ENCODE measurements at regions not wholly inside any gene's neighbourhood (a gene's known extent, or its start where the extent isn't known, plus 50 kb on each side); places are given as distances from the start of the nearest gene placed in this dataset.
"Not testable (repeated sequence)": the region's sequence is repeated elsewhere in the genome, so short reads cannot be mapped to it uniquely, and the experiment has no call there.

DNA sequence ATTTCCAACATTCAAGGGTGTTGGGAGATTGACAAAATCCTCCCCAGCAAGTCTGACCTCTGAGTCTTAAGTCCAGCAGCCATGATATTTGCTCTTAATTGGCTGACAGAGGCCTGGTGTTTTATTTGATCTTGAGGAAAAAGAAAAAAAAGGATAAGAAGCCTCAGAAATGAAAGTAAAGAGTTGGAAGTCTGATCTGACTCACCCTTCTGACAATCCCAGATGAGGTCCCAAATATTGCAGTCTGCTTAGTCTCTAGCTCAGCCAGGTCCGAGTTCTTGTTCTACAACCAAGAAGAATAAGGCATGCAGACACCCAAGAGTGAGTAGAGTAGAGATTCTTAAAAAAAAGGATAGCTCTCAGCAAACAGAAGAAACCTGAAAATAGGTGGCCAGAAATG, 632.5 kb upstream of the ST8SIA4 start:
- WGBS (ENCODE audit: insufficient coverage, low lambda C conversion rate), result no CpG with 5 or more reads among the region's 1 CpG
- no peaks in the 10 kb centered on the region for H3K36me3 ChIP-seq (ENCODE audit: control insufficient read depth, insufficient read depth, low read length)
- no peak for DNase-seq

DNA sequence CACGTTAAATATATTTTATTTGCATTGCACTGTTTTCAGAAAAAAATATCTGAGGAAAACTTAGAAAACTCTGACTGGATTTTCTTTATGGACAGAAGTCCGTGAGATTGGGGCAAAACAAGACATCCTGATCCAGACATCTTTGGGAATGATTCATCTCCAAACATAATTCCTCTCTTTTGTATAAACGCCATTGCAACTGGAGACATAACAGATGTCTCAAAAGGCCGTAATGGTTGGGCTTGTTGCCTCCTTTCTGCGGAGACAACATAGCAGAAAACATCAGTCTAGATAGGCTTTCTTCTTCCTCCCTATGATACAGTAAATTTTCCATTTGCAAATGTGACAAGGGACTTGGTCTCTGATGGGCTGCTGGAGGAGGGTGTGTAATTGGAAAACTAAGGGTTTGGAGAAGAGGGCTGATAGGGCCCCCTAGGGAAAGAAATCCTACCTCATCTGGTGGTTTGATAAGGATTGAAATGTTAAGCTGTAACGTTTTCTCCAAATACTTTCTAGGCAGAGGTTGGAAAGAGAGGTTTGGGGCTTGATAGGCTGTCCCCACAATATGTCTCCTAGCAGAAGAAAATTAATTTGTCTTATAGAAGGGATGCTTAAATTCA, 631.5 kb upstream of the ST8SIA4 start:
- Histone ChIP-seq H3K4me1 (ENCODE audit: control insufficient read depth, insufficient read depth, low read length) (no peaks in the 10 kb centered on the region), H3K27ac (ENCODE audit: low read length) (no peak overlapping the region), H3K27me3 (ENCODE audit: control insufficient read depth, insufficient read depth, low read length) (no peaks in the 10 kb centered on the region), H3K9me3 (ENCODE audit: control insufficient read depth, low read depth, low read length) (no peaks in the 10 kb centered on the region), H3K4me3 (ENCODE audit: low read length) (no peak overlapping the region), H3K36me3 (ENCODE audit: control insufficient read depth, insufficient read depth, low read length) (no peaks in the 10 kb centered on the region)
- WGBS (ENCODE audit: insufficient coverage, low lambda C conversion rate), result 43% methylated on average over 2 of the region's 6 CpGs
- DNase-seq, result no peak

More for the DNA sequence above, 632.5 kb upstream of the ST8SIA4 start:
- no peaks in the 10 kb centered on the region for H3K9me3 ChIP-seq (ENCODE audit: control insufficient read depth, low read depth, low read length)
- no peaks in the 10 kb centered on the region for H3K27me3 ChIP-seq (ENCODE audit: control insufficient read depth, insufficient read depth, low read length)
- H3K27ac ChIP-seq (ENCODE audit: low read length), result no peak overlapping the region
- H3K4me3 ChIP-seq (ENCODE audit: low read length), result no peak overlapping the region
- H3K4me1 ChIP-seq (ENCODE audit: control insufficient read depth, insufficient read depth, low read length), result no peaks in the 10 kb centered on the region

DNA sequence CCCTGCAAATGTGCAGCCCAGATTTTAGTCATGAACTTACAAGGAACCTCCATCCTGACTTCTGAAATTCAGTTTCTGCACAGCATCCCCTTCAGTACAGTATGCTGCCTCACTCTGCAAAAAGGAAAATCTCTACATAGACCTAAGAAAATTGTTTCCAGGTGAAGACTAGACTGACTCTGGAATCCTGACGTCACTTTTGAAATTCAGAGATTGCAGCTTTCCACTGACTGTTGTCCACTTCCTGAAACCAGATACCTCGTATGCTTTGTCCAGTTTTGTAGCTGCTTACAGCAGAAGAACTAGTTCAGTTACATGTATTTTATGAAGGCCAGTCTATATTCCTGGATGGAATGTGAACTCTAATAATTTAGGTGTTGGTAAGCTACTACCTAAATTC, 629.3 kb upstream of the ST8SIA4 start:
- Histone ChIP-seq H3K27me3 (ENCODE audit: control insufficient read depth, insufficient read depth, low read length) (no peaks in the 10 kb centered on the region), H3K27ac (ENCODE audit: low read length) (no peak overlapping the region), H3K4me3 (ENCODE audit: low read length) (no peak overlapping the region), H3K36me3 (ENCODE audit: control insufficient read depth, insufficient read depth, low read length) (no peaks in the 10 kb centered on the region), H3K4me1 (ENCODE audit: control insufficient read depth, insufficient read depth, low read length) (no peaks in the 10 kb centered on the region), H3K9me3 (ENCODE audit: control insufficient read depth, low read depth, low read length) (peaks cover 4% of the 10 kb centered on the region)
- WGBS (ENCODE audit: insufficient coverage, low lambda C conversion rate), result 100% methylated on average over 1 of the region's 2 CpGs
- no peak for DNase-seq

DNA sequence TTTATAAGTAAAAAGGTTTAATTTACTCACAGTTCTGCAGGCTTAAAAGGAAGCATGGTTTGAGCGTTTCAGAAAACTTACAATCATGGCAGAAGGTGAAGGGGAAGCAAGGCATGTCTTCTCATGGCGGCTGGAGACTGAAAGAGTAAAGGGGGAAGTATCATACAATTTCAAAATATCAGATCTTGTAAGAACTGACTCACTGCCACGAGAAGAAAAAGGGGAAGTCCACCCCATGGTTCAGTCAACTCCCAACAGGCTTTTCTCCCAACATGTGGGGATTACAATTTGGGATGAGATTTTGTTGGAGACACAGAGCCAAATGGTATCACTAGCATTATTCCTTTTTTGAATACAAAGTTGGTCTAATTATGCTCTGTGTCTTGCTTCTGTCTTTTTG, 627.9 kb upstream of the ST8SIA4 start:
- H3K4me3 ChIP-seq (ENCODE audit: low read length), result no peak overlapping the region
- peaks cover 4% of the 10 kb centered on the region for H3K9me3 ChIP-seq (ENCODE audit: control insufficient read depth, low read depth, low read length)
- no peaks in the 10 kb centered on the region for H3K4me1 ChIP-seq (ENCODE audit: control insufficient read depth, insufficient read depth, low read length)
- H3K36me3 ChIP-seq (ENCODE audit: control insufficient read depth, insufficient read depth, low read length), result no peaks in the 10 kb centered on the region
- DNase-seq, result no peak
- no peaks in the 10 kb centered on the region for H3K27me3 ChIP-seq (ENCODE audit: control insufficient read depth, insufficient read depth, low read length)
- no peak overlapping the region for H3K27ac ChIP-seq (ENCODE audit: low read length)
- 100% methylated on average over 2 of the region's 3 CpGs for WGBS (ENCODE audit: insufficient coverage, low lambda C conversion rate)

DNA sequence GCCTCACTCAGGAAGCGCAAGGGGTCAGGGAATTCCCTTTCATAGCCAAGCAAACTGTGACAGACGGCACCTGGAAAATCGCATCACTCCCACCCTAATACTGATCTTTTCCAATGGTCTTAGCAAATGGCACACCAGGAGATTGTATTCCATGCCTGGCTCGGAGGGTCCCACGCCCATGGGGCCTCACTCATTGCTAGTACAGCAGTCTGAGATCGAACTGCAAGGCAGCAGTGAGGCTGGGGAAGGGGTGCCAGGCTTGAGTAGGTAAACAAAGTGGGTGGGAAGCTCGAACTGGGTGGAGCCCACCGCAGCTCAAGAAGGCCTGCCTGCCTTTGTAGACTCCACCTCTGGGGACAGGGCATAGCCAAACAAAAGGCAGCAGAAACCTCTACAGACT, 626.0 kb upstream of the ST8SIA4 start:
- H3K36me3 ChIP-seq (ENCODE audit: control insufficient read depth, insufficient read depth, low read length); H3K27me3 ChIP-seq (ENCODE audit: control insufficient read depth, insufficient read depth, low read length); H3K4me3 ChIP-seq (ENCODE audit: low read length); H3K27ac ChIP-seq (ENCODE audit: low read length); H3K9me3 ChIP-seq (ENCODE audit: control insufficient read depth, low read depth, low read length); H3K4me1 ChIP-seq (ENCODE audit: control insufficient read depth, insufficient read depth, low read length); DNase-seq: not testable (repeated sequence)
- WGBS (ENCODE audit: insufficient coverage, low lambda C conversion rate), result no CpG with 5 or more reads among the region's 8 CpGs

DNA sequence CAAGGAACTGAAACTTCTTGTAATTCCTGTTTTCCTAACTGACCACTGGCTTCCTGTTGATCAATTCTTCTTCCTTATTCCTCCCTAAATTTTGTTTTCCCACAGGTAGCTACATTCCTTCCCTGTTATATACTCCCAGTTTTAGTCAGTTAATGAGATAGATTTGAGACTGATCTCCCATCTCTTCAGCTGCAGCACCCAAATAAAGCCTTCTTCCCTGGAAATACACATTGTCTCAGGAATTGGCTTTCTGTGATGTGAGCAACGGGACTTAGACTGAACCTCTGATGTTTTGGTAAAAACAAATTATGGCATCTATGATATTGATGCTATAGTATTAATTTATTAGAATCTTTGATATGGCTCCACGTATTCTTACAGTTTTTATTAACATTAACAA, 617.3 kb upstream of the ST8SIA4 start:
- WGBS (ENCODE audit: insufficient coverage, low lambda C conversion rate), result 83% methylated on average over 1 of the region's 2 CpGs
- Histone ChIP-seq H3K36me3 (ENCODE audit: control insufficient read depth, insufficient read depth, low read length) (no peaks in the 10 kb centered on the region), H3K9me3 (ENCODE audit: control insufficient read depth, low read depth, low read length) (no peaks in the 10 kb centered on the region), H3K27me3 (ENCODE audit: control insufficient read depth, insufficient read depth, low read length) (no peaks in the 10 kb centered on the region), H3K4me1 (ENCODE audit: control insufficient read depth, insufficient read depth, low read length) (no peaks in the 10 kb centered on the region), H3K27ac (ENCODE audit: low read length) (no peak overlapping the region), H3K4me3 (ENCODE audit: low read length) (no peak overlapping the region)
- DNase-seq, result no peak

DNA sequence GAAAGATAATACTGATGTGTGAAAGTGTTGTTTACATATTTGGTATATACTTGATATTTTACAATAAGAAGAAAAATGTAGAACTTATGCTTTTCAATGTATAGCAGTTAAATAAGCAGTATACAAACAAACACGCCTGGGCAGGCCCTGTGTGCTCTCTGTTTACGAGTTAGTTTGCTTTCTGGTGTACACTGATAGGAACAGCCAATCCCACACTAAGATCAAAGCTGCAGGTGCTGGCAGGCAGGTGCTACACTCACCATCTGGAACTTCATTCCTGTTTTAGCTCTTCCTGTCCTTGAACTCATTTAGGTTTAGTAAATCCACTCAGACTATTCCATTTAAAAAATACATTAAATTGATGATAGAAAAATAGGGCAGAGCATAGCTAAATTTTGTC, 614.7 kb upstream of the ST8SIA4 start:
- DNase-seq, result no peak
- Histone ChIP-seq H3K27me3 (ENCODE audit: control insufficient read depth, insufficient read depth, low read length) (no peaks in the 10 kb centered on the region), H3K36me3 (ENCODE audit: control insufficient read depth, insufficient read depth, low read length) (no peaks in the 10 kb centered on the region), H3K27ac (ENCODE audit: low read length) (no peak overlapping the region), H3K9me3 (ENCODE audit: control insufficient read depth, low read depth, low read length) (no peaks in the 10 kb centered on the region), H3K4me1 (ENCODE audit: control insufficient read depth, insufficient read depth, low read length) (no peaks in the 10 kb centered on the region), H3K4me3 (ENCODE audit: low read length) (no peak overlapping the region)
- no CpG with 5 or more reads among the region's 2 CpGs for WGBS (ENCODE audit: insufficient coverage, low lambda C conversion rate)

DNA sequence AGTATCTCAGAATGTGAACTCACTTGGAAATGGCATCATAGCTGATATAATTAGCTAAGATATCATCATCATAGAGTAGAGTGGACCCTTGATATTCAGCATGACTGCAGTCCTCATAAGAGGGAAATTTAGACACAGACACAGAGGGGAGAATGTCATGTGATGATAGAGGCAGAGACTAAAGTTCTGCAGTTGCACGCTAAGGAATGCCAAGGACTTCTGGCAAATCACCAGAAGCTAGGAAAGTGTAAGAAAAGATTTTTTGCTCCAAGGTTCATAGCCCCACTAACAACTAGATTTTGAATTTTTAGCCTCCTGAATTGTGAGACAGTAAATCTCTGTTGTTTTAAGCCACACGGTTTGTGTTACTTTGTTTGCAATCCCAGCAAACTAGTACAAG, 612.6 kb upstream of the ST8SIA4 start:
- no peak overlapping the region for H3K27ac ChIP-seq (ENCODE audit: low read length)
- H3K27me3 ChIP-seq (ENCODE audit: control insufficient read depth, insufficient read depth, low read length), result no peaks in the 10 kb centered on the region
- 73% methylated on average over 1 of the region's 2 CpGs for WGBS (ENCODE audit: insufficient coverage, low lambda C conversion rate)
- no peak overlapping the region for H3K4me3 ChIP-seq (ENCODE audit: low read length)
- H3K9me3 ChIP-seq (ENCODE audit: control insufficient read depth, low read depth, low read length), result no peaks in the 10 kb centered on the region
- no peaks in the 10 kb centered on the region for H3K36me3 ChIP-seq (ENCODE audit: control insufficient read depth, insufficient read depth, low read length)
- no peaks in the 10 kb centered on the region for H3K4me1 ChIP-seq (ENCODE audit: control insufficient read depth, insufficient read depth, low read length)
- no peak for DNase-seq

DNA sequence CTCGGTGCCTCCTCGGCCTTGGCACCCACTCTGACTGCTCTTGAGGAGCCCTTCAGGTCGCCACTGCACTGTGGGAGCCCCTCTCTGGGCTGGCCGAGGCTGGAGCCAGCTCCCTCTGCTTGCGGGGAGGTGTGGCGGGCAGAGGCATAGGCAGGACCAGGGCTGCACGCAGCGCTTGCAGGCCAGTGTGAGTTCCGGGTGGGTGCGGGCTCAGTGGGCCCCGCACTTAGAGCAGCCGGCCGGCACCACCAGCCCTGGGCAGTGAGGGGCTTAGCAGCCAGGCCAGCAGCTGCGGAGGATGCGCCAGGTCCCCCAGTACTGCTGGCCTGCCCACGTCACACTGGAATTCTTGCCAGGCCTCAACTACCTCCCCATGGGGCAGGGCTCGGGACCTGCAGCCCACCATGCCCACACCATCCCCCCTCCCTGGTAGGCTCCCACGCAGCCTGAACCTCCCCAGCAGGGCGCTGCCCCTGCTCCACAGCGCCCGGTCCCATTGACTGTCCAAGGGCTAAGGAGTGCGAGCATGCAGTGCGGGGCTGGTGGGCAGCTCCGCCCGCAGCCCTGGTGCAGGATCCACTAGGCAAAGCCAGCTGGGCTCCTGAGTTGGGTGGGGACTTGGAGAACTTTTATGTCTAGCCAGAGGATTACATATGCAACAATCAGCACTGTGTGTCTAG, 602.9 kb upstream of the ST8SIA4 start:
- WGBS (ENCODE audit: insufficient coverage, low lambda C conversion rate), result no CpG with 5 or more reads among the region's 25 CpGs
- DNase-seq, result no peak
- Histone ChIP-seq H3K9me3 (ENCODE audit: control insufficient read depth, low read depth, low read length) (peaks cover 17% of the 10 kb centered on the region), H3K27me3 (ENCODE audit: control insufficient read depth, insufficient read depth, low read length) (no peaks in the 10 kb centered on the region), H3K36me3 (ENCODE audit: control insufficient read depth, insufficient read depth, low read length) (no peaks in the 10 kb centered on the region), H3K4me3 (ENCODE audit: low read length) (no peak overlapping the region), H3K27ac (ENCODE audit: low read length) (no peak overlapping the region), H3K4me1 (ENCODE audit: control insufficient read depth, insufficient read depth, low read length) (no peaks in the 10 kb centered on the region)

DNA sequence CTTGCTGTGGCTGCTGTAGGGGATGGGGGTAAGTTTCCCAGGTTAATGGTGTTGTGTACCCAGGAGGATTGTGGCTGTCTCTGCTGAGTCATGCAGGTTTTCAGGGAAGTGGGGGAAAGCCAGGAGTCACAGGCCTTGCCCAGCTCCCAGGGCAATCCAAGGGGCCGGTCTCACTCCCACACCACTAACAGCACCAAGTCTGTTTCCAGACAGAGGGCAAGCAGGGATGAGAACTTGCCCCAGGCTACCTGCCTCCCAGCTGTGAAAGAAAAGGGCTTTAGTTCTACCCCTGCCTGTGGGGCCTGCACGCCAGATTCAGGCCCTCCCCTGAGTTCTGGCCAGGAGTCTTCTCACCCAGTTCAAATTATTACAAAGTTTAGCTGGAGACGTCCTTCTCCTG, 579.8 kb upstream of the ST8SIA4 start:
- no peaks in the 10 kb centered on the region for H3K27me3 ChIP-seq (ENCODE audit: control insufficient read depth, insufficient read depth, low read length)
- no peaks in the 10 kb centered on the region for H3K36me3 ChIP-seq (ENCODE audit: control insufficient read depth, insufficient read depth, low read length)
- DNase-seq, result no peak
- no peaks in the 10 kb centered on the region for H3K4me1 ChIP-seq (ENCODE audit: control insufficient read depth, insufficient read depth, low read length)
- no CpG with 5 or more reads among the region's 3 CpGs for WGBS (ENCODE audit: insufficient coverage, low lambda C conversion rate)
- no peak overlapping the region for H3K27ac ChIP-seq (ENCODE audit: low read length)
- H3K9me3 ChIP-seq (ENCODE audit: control insufficient read depth, low read depth, low read length), result no peaks in the 10 kb centered on the region
- no peak overlapping the region for H3K4me3 ChIP-seq (ENCODE audit: low read length)

DNA sequence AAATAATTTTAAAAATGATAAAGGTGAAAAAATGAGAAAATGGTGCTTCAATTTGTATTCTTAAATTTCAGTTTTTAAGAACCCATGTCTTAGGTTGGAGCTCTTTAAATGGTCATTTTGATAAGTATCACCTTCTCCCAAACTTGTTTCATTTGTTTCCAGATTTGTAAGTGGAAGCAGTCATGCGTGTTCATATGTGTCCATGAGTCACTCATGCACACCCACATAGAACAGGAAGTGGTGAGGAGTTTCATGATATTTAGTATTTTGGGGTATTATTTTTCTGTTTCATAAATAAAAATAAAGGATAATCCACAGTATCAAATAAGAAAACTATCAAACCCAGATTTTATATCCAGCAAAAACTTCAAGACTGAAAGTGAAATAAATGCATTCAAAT, 570.4 kb upstream of the ST8SIA4 start:
- Histone ChIP-seq H3K4me1 (ENCODE audit: control insufficient read depth, insufficient read depth, low read length) (no peaks in the 10 kb centered on the region), H3K27me3 (ENCODE audit: control insufficient read depth, insufficient read depth, low read length) (no peaks in the 10 kb centered on the region), H3K4me3 (ENCODE audit: low read length) (no peak overlapping the region), H3K36me3 (ENCODE audit: control insufficient read depth, insufficient read depth, low read length) (no peaks in the 10 kb centered on the region), H3K27ac (ENCODE audit: low read length) (no peak overlapping the region), H3K9me3 (ENCODE audit: control insufficient read depth, low read depth, low read length) (no peaks in the 10 kb centered on the region)
- 100% methylated on average over 1 of the region's 1 CpG for WGBS (ENCODE audit: insufficient coverage, low lambda C conversion rate)
- no peak for DNase-seq
